ACC112 (cell line): ENCODE measurements at regions not wholly inside any gene's neighbourhood (a gene's known extent, or its start where the extent isn't known, plus 50 kb on each side); places are given as distances from the start of the nearest gene placed in this dataset.

Experiments
- H2AFZ ChIP-seq: fragments of 200-600 bp; sonication (generic); one replicate; pipeline ENCODE4 v1.6.0; 2017; ENCODE audit warnings: antibody characterized with exemption, low read length; ENCODE audit not compliant: unreplicated experiment
- H3K27ac ChIP-seq: fragments of 200-600 bp; sonication (generic); 2 replicates; pipeline ENCODE4 v1.5.1; 2014; ENCODE audit warnings: low read depth, mild to moderate bottlenecking, antibody characterized with exemption, low read length, moderate library complexity
- H3K27me3 ChIP-seq: fragments of 200-600 bp; sonication (generic); 2 replicates; pipeline ENCODE4 v1.6.1; 2014; ENCODE audit warnings: mild to moderate bottlenecking, antibody characterized with exemption, low read length, moderate library complexity, mixed read lengths; ENCODE audit not compliant: insufficient read depth
- H3K36me3 ChIP-seq: fragments of 200-600 bp; sonication (generic); 2 replicates; pipeline ENCODE4 v1.6.1; 2016; ENCODE audit warnings: mild to moderate bottlenecking, antibody characterized with exemption, low read length, moderate library complexity, mixed read lengths; ENCODE audit not compliant: insufficient read depth
- H3K4me1 ChIP-seq: fragments of 200-600 bp; sonication (generic); one replicate; pipeline ENCODE4 v1.6.1; 2016; ENCODE audit warnings: low read length, mixed read lengths; ENCODE audit not compliant: insufficient read depth, unreplicated experiment, control insufficient read depth
- H3K4me3 ChIP-seq: fragments of 200-600 bp; sonication (generic); 2 replicates; pipeline ENCODE4 v1.5.1; 2014; ENCODE audit warnings: mild to moderate bottlenecking, low read depth, low read length
- H3K79me2 ChIP-seq: fragments of 200-600 bp; sonication (generic); one replicate; pipeline ENCODE4 v1.6.0; 2016; ENCODE audit warnings: low read length; ENCODE audit not compliant: control insufficient read depth, unreplicated experiment, insufficient read depth

DNA sequence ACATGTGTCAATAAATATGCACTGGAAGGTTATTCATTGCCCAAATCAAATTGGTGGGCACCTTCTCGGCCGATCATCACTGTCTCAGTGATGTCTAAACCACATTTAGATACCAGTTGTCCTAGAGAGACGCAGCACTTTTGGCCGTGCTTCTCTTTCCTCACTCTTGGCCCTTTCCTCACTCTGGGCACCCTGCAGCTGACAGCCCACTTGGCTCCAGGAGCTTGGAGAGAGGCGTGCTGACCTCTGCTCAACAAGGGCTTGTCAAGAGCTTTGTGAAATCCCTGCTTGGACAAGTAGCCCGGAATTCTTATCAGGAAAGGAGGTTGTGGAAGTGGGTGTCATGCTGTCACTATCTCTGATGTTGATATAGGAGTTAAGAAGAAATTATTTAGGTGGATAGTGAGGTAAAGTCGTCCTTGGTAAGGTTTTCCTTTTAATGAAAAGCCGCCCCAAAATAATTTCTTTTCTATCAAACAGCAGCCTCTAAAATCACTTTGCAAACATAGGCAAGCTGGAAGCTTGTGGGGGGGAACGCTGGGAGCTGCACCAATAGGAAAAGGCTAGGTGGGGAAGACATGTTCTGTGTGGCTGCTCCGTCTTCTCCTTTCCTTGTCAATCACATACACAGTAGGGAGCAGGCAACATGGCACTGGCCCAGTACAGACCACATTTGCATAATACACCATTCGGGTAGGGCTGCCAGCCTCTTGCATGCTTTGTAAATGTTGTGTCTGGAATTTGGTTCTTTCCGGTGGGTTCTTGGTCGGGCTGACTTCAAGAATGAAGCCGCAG lies 126.8 kb upstream of the UBE3A start:
- no peaks in the 10 kb centered on the region for H3K4me1 ChIP-seq
- H3K4me3 ChIP-seq: no peak overlapping the region
- no peaks in the 10 kb centered on the region for H3K79me2 ChIP-seq
- no peak overlapping the region for H3K27ac ChIP-seq
- no peak overlapping the region for H2AFZ ChIP-seq
- no peaks in the 10 kb centered on the region for H3K27me3 ChIP-seq
- H3K36me3 ChIP-seq: no peaks in the 10 kb centered on the region

DNA sequence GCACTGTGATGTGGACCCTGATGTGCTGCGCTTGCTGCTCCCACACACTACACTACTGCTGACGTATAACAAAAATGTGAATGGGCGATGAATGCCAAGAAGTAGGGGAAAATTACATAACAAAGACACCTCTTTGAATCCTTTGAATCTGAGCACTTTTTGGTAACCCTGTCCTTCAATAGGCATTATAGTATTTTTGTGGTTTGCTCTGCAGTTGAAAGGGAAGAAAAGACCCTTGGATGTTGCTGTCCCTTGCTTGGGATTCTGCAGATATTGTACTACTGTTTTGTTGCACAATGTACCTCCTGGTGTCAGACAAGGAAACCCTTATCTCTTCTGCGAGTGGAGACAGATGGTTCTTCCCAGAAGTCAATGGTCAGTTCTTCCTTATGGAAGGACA lies 124.8 kb upstream of the UBE3A start:
- H3K4me1 ChIP-seq: no peaks in the 10 kb centered on the region
- H3K36me3 ChIP-seq: no peaks in the 10 kb centered on the region
- H3K4me3 ChIP-seq: no peak overlapping the region
- no peak overlapping the region for H2AFZ ChIP-seq
- H3K79me2 ChIP-seq: no peaks in the 10 kb centered on the region
- H3K27ac ChIP-seq: no peak overlapping the region
- no peaks in the 10 kb centered on the region for H3K27me3 ChIP-seq

DNA sequence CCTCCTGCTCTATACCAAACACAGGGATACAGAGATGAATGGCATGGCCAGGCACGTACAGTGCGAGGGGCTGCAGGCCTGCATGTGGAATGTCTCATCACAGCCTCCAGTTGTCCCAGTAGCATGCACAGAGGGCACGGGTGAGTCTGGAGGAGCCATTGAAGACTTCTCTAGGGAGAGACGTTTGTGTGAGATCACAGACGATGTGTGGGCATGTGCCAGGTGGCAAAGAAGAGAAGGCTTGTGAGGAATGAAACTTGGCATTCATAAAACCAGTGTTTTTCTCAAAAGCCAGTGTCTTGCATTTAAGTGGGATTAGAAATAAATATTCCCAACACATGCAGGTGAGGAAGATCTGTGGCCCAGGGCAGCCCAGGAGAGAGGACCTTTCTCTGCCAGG lies 119.1 kb upstream of the UBE3A start:
- Histone ChIP-seq H3K4me1 (no peaks in the 10 kb centered on the region), H3K27ac (no peak overlapping the region), H2AFZ (no peak overlapping the region), H3K27me3 (no peaks in the 10 kb centered on the region), H3K36me3 (no peaks in the 10 kb centered on the region), H3K79me2 (no peaks in the 10 kb centered on the region), H3K4me3 (no peak overlapping the region)

DNA sequence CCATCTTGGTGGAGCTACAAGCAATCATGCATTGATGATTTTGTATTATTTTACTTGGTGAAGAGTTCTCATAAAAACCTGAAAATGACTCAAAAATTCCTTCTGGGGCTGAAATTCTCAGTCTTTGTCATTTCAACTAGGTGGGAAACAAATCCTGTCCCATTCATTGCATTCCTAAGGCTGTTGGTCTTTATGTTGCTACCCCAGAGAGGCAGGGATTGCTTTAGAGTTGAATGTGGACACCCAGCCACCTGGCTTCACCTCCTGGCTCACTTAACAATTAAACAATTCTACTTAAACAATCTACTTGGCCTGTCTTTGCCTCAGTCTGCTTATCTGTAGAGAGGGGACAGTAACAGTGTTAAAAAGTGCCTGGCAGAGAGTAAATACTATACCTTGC lies 117.3 kb upstream of the UBE3A start:
- no peak overlapping the region for H2AFZ ChIP-seq
- no peaks in the 10 kb centered on the region for H3K36me3 ChIP-seq
- H3K79me2 ChIP-seq: no peaks in the 10 kb centered on the region
- no peak overlapping the region for H3K4me3 ChIP-seq
- no peak overlapping the region for H3K27ac ChIP-seq
- no peaks in the 10 kb centered on the region for H3K27me3 ChIP-seq
- H3K4me1 ChIP-seq: no peaks in the 10 kb centered on the region

DNA sequence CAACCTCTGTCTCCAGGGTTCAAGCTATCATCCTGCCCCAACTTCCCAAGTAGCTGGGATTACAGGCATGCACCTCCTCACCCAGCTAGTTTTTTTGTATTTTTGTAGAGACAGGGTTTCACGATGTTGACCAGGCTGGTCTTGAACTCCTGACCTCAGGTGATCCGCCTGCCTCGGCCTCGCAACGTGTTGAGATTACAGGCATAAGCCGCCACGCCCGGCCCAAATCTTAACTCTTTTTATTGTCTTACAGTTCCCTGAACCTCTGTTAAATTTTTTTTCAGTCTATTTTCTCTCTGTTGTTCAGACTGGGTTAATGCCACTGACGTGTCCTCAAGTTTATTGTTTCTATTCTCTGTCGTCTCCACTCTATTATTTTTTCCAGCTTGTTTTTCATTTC lies 115.8 kb upstream of the UBE3A start:
- H3K4me3 ChIP-seq: no peak overlapping the region
- H3K36me3 ChIP-seq: no peaks in the 10 kb centered on the region
- H3K4me1 ChIP-seq: no peaks in the 10 kb centered on the region
- H3K79me2 ChIP-seq: no peaks in the 10 kb centered on the region
- no peaks in the 10 kb centered on the region for H3K27me3 ChIP-seq
- no peak overlapping the region for H3K27ac ChIP-seq
- no peak overlapping the region for H2AFZ ChIP-seq

DNA sequence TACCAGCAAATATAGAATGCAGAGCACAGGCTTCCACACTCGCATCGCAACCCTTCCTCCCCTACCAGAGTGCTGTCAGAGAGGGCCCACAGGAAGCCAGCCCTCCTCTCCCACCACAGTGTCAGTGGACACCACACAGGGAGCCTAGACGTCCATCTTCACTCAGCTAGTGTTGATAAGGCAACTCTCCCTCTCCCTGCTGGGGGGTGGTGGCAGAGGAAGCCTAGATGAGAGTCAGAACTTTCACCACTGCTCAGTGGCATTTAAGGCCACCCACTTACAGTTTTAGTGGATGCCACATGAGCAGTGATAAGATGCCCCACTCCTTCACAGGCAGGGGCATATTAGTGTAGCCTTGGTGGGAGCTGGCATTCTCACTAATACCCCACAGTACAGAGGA lies 109.8 kb upstream of the UBE3A start:
- H3K27me3 ChIP-seq: no peaks in the 10 kb centered on the region
- no peaks in the 10 kb centered on the region for H3K79me2 ChIP-seq
- H2AFZ ChIP-seq: no peak overlapping the region
- no peaks in the 10 kb centered on the region for H3K36me3 ChIP-seq
- no peaks in the 10 kb centered on the region for H3K4me1 ChIP-seq
- no peak overlapping the region for H3K27ac ChIP-seq
- H3K4me3 ChIP-seq: no peak overlapping the region

DNA sequence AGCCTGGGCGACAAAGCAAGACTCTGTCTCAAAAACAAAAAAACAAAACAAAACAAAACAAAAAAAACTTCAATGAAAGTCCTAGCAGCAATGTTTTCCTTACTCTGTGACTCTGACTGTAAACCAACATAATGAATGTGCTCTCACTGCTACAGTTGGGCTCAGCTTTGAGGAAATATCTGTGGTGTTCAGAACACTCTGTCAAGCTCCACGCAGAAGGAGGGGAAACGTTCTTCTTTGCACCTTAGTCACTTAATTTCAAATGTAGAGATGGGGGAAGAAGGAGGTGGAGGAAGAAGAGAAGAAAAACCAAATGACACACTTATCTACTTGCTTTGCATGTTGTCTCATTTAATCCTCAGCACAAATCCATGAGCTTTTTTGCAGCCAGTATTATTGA lies 107.1 kb upstream of the UBE3A start:
- no peaks in the 10 kb centered on the region for H3K27me3 ChIP-seq
- H3K79me2 ChIP-seq: no peaks in the 10 kb centered on the region
- no peaks in the 10 kb centered on the region for H3K36me3 ChIP-seq
- H3K27ac ChIP-seq: no peak overlapping the region
- no peak overlapping the region for H2AFZ ChIP-seq
- no peaks in the 10 kb centered on the region for H3K4me1 ChIP-seq
- H3K4me3 ChIP-seq: no peak overlapping the region

DNA sequence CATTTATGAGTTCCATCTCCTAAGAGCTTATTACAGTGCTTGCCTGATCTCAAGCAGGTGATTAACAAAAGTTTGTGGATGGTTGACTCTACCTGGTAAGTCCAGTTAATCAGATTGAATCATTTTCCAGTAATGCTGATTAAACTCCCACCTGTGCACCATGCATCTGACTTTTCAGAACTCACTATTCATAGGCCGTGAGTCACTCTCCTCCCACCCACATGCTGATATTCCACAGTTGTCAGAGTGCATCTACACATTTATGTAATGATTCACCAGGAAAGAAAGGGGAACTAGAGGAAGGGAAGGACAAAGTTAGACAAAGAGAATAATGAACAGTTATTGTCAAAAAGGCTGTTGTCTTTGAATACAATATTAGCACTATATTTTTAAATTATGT lies 106.2 kb upstream of the UBE3A start:
- Histone ChIP-seq H3K27ac (no peak overlapping the region), H3K27me3 (no peaks in the 10 kb centered on the region), H3K79me2 (no peaks in the 10 kb centered on the region), H3K4me1 (no peaks in the 10 kb centered on the region), H3K36me3 (no peaks in the 10 kb centered on the region), H2AFZ (no peak overlapping the region), H3K4me3 (no peak overlapping the region)

DNA sequence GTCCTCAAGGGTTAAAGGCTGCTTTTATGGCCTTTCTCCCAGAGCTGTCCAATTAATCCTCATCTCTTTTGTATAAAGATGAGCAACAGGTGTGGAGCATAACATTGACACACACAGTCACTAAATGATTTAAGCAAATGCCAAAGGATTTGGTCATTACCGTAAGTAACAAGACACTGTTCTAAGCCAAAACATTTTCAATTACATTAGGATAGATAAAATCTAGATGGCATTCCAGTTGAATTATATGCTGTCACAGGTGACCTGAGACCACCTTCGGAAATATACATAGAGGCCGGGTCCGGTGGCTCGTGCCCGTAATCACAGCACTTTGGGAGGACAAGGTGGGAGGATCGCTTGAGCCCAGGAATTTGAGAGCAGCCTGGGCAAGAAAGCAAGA lies 105.3 kb upstream of the UBE3A start:
- no peak overlapping the region for H3K4me3 ChIP-seq
- H3K36me3 ChIP-seq: no peaks in the 10 kb centered on the region
- H3K27ac ChIP-seq: no peak overlapping the region
- H3K27me3 ChIP-seq: no peaks in the 10 kb centered on the region
- H3K4me1 ChIP-seq: no peaks in the 10 kb centered on the region
- H2AFZ ChIP-seq: no peak overlapping the region
- H3K79me2 ChIP-seq: no peaks in the 10 kb centered on the region

DNA sequence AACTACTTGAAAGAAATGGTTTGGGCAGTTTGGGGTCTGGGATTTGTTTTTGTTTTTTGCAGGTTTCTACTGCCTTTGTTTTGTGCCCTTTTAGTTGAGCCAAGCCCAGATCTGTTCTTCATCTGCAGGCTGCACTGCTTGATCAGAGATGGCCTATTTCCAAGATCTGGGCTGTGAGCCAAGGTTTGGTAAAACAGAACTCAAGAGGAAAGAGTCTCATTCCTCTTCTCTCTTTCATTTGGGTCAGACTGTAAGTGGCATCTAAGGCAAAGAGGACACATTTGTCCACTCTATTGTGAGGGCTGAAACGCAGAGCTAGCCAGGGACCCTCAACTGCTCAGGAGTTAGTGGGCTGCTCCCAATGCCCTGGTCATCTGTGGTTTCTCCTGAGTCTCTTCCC lies 104.4 kb upstream of the UBE3A start:
- H3K27ac ChIP-seq: no peak overlapping the region
- no peaks in the 10 kb centered on the region for H3K79me2 ChIP-seq
- H3K4me3 ChIP-seq: no peak overlapping the region
- H3K36me3 ChIP-seq: no peaks in the 10 kb centered on the region
- no peaks in the 10 kb centered on the region for H3K4me1 ChIP-seq
- H2AFZ ChIP-seq: no peak overlapping the region
- no peaks in the 10 kb centered on the region for H3K27me3 ChIP-seq

DNA sequence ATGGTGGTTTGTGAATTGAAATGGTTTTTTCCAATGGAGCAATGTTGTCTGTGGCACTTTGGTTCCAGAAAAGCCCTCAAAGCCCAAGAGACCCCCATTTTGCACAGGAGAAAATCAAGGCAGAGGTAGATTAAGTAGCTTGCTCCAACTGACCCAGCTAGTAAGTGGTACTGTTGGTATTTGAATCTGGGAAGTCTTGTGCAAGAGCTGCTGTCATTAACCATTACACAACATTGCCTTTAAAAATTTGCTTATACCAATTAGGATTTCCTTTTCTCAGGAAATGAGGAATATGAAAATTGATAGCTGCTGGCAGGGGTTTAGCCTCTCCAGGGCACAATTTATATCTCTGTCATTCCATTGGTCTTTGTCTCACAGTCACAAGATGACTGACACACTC lies 102.4 kb upstream of the UBE3A start:
- no peaks in the 10 kb centered on the region for H3K4me1 ChIP-seq
- H3K27ac ChIP-seq: no peak overlapping the region
- H2AFZ ChIP-seq: no peak overlapping the region
- H3K36me3 ChIP-seq: no peaks in the 10 kb centered on the region
- no peaks in the 10 kb centered on the region for H3K79me2 ChIP-seq
- H3K27me3 ChIP-seq: no peaks in the 10 kb centered on the region
- no peak overlapping the region for H3K4me3 ChIP-seq
